ENCODE measurements at regions not wholly inside any gene's neighbourhood (a gene's known extent, or its start where the extent isn't known, plus 50 kb on each side); places are given as distances from the start of the nearest gene placed in this dataset.

DNA sequence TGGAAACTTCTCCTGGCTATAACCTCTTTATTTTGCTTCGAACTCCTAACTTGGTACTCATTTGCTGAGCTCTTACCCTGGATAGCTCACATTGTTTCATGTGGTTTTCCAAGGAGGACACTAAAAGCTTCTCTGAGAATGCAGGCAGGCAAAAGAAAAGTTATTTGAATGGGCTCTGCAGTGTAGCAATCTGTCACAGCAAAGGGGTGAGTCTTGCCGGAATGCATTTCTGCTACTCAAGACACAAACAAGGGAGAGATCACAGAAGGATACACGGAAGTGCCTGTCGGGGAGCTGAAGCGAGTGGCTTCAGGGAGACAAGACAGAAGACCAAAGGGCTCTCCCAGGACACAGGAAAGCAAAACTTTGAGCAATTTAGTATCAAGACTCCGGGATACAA is 265.4 kb downstream of the SS18 start:
- TF ChIP-seq, protein P1, sequence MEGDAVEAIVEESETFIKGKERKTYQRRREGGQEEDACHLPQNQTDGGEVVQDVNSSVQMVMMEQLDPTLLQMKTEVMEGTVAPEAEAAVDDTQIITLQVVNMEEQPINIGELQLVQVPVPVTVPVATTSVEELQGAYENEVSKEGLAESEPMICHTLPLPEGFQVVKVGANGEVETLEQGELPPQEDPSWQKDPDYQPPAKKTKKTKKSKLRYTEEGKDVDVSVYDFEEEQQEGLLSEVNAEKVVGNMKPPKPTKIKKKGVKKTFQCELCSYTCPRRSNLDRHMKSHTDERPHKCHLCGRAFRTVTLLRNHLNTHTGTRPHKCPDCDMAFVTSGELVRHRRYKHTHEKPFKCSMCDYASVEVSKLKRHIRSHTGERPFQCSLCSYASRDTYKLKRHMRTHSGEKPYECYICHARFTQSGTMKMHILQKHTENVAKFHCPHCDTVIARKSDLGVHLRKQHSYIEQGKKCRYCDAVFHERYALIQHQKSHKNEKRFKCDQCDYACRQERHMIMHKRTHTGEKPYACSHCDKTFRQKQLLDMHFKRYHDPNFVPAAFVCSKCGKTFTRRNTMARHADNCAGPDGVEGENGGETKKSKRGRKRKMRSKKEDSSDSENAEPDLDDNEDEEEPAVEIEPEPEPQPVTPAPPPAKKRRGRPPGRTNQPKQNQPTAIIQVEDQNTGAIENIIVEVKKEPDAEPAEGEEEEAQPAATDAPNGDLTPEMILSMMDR (conservative IDR thresholded peaks at IDR 0.05; ENCODE audit: low read depth) = no peak
- ChIA-PET POLR2A (ENCODE audit: low non-redundant PET) (no interaction called here), CTCF (no interaction called here)
- DNase-seq (ENCODE audit: low spot score) = no peak
- H3K27ac ChIP-seq = no peak overlapping the region

- no peak for DNase-seq (ENCODE audit: low spot score)
- H3K27ac ChIP-seq = no peak overlapping the region
- CTCF ChIA-PET = no interaction called here
- POLR2A ChIA-PET (ENCODE audit: low non-redundant PET) = no interaction called here
- TF ChIP-seq, protein P1 (conservative IDR thresholded peaks at IDR 0.05; ENCODE audit: low read depth) = no peak
These were observed 270.6 kb downstream of the SS18 start for GRCh38 chr18:25819746-25820363.

DNA sequence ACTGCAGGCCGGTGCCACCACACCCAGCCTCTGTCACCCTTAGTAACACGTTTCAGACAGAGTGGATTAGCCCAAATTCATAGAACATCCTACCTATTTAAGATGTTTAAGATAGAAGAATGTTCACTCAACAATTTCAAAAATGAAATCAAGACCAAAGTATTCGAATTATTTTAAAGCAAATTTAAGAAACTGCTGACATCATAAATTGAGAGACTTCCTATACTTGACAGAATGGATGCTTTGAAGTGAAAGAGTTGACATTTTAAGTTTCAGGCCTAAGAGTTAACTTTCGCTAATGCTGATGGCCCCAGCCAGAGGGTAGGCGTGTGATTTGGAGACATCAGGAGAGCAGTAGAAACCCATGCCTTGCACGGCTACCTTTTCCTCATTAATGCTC is 271.9 kb downstream of the SS18 start:
- CTCF ChIA-PET = no interaction called here
- POLR2A ChIA-PET (ENCODE audit: low non-redundant PET) = no interaction called here
- H3K27ac ChIP-seq = no peak overlapping the region
- TF ChIP-seq, protein P1 (conservative IDR thresholded peaks at IDR 0.05; ENCODE audit: low read depth) = no peak
- no peak for DNase-seq (ENCODE audit: low spot score)

DNA sequence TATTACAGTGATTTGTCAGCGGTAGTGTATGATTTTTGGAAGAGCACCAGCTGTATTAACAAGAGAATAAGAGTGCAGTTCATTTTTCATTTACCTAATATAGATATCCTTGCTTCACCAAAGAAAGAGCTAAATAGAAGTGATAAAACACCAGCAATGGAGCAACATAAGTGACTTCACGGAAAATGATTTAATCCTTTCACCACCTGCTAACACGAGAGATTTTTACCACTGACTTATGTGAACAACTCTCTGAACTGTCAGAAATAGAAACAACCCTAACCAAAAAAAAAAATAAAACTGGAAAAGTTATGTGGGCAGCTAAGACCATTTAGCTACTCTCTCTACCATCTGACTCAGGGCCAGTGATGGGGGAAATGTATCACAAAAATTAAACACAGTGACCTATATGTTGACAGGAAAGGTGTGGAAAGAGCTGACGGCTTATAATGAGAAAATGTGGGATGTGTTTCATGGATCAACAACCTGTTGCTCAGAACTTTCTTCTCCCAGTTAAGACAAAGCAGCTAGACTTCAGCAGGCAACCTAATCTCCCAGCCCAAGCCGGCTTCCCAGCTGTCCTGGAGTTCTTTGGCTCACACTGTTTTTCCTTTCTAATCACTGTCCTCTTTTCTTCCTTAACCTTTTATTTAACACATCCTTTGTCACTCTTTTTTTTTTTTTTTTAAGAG is 272.7 kb downstream of the SS18 start:
- no peak overlapping the region for H3K27ac ChIP-seq
- CTCF ChIA-PET = no interaction called here
- POLR2A ChIA-PET (ENCODE audit: low non-redundant PET) = no interaction called here
- no peak for DNase-seq (ENCODE audit: low spot score)
- TF ChIP-seq, protein P1 (conservative IDR thresholded peaks at IDR 0.05; ENCODE audit: low read depth) = no peak

DNA sequence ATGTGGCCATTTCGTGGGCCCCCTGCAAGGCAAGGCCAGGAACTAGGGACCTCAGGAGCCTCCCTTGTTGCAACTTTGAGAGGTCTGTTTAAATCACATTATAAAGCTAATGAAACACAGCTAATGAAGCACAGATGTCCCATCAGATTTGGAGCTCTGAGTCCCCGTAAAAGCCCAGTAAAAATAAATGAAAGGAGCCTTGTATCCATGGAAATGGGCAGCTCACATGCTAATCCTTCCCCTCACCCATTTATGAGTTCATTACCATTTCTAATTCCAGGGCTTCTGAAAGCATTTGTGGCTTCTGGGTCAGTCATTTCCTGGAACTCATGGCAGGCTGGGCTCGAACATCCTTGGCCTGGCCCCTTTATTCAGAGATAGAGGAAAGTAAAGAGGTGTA is 274.8 kb downstream of the SS18 start:
- ChIA-PET POLR2A (ENCODE audit: low non-redundant PET) (no interaction called here), CTCF (interaction anchor here (0.6 kb wide), 2 partner anchors 380 to 1516 kb away, joined by 3 read pairs; no protein-coding TSS in a partner anchor)
- TF ChIP-seq, protein P1 (conservative IDR thresholded peaks at IDR 0.05; ENCODE audit: low read depth) = no peak
- DNase-seq (ENCODE audit: low spot score) = no peak
- no peak overlapping the region for H3K27ac ChIP-seq

- CTCF ChIA-PET = interaction anchor here (0.6 kb wide), 1 partner anchor 1517 kb away, joined by 3 read pairs; no protein-coding TSS in a partner anchor
- POLR2A ChIA-PET (ENCODE audit: low non-redundant PET) = no interaction called here
- TF ChIP-seq, protein P1 (conservative IDR thresholded peaks at IDR 0.05; ENCODE audit: low read depth) = no peak
- H3K27ac ChIP-seq = no peak overlapping the region
- no peak for DNase-seq (ENCODE audit: low spot score)
These were observed 275.5 kb downstream of the SS18 start for GRCh38 chr18:25814841-25815458.

Measured in RWPE1 (cell line).